Astrocyte (in vitro differentiated cells and primary cell): ENCODE measurements at regions not wholly inside any gene's neighbourhood (a gene's known extent, or its start where the extent isn't known, plus 50 kb on each side); places are given as distances from the start of the nearest gene placed in this dataset.

ENCODE experiments used
- CTCF ChIP-seq: IDR thresholded peaks from 2 replicates; pipeline ENCODE4 v1.5.1; 2011; ENCODE audit warnings: low read depth, mild to moderate bottlenecking, inconsistent platforms, low read length, moderate library complexity; ENCODE audit not compliant: insufficient read depth
- EZH2 ChIP-seq: IDR thresholded peaks from 2 replicates; pipeline ENCODE4 v1.6.1; 2012; ENCODE audit warnings: mild to moderate bottlenecking, low read length, inconsistent platforms; ENCODE audit not compliant: insufficient read depth

- TF ChIP-seq CTCF: peak; percentile 13
- TF ChIP-seq EZH2: no peak
Observed at GRCh38 chr6:84549917-84550316, 214.5 kb downstream of the TBX18 start.
